Amniotic stem cell (primary cell): ENCODE measurements at regions not wholly inside any gene's neighbourhood (a gene's known extent, or its start where the extent isn't known, plus 50 kb on each side); places are given as distances from the start of the nearest gene placed in this dataset.
"Not testable (repeated sequence)": the region's sequence is repeated elsewhere in the genome, so short reads cannot be mapped to it uniquely, and the experiment has no call there.

ENCODE experiments used
- DNase-seq: peaks from one replicate; lab custom pipeline; 2025; lab: John Stamatoyannopoulos, UW

DNA sequence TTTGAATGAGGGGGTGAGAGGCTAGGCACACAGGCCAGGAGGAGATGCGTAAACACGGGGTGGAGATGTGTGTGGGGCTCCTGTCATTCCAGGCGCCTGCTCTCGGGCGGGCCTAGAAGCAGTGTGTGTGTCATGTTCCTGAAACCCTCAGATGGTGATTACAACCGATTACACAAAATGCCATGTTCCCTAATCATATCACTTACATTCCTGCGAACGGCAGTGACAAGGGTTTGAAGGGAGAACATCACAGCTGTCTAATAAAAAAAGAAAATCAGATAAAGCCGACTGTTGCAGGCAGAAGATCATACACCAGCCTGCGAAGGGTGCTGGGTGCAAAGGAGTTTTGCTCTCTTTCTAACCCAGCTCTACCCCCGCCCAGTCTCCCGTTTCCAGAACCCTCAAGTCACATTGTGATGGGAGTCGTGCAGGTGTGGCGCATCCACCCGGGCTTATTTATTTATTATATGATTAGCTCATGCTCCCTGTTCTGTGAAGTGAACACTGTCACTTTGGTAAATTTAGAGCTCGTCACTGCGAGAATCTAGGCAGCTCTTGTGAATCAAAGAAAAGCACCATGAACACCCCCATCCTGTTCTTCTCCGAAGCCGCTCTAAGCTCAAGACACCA, 140.3 kb downstream of the NR2F2 start:
- DNase-seq: no peak

GRCh38 chr15:96472681-96473080, 142.2 kb downstream of the NR2F2 start:
- DNase-seq: no peak

GRCh38 chr15:96473556-96473955, 143.1 kb downstream of the NR2F2 start:
- DNase-seq: no peak

GRCh38 chr15:96474231-96474664, 143.7 kb downstream of the NR2F2 start:
- DNase-seq: no peak

- DNase-seq: no peak
Observed at GRCh38 chr15:96477227-96477626, 146.7 kb downstream of the NR2F2 start.

DNA sequence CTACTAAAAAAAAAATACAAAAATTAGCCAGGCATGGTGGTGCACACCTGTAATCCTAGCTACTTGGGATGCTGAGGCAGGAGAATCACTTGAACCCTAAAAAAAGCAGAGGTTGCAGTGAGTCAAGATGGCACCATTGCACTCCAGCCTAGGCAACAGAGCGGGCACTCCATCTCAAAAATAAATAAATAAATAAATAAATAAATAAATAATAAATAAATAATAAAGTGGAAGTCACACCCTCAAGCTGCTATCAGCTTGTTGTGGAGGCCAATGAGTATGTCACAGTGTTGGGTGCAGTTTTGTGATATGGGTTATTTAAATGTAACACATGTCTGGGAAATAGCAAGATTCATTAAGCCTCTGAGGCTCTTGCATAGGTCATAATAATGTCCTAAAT, 153.9 kb downstream of the NR2F2 start:
- not testable (repeated sequence) for DNase-seq

GRCh38 chr15:96484830-96485229, 154.3 kb downstream of the NR2F2 start:
- DNase-seq: no peak

- DNase-seq: no peak
Observed at GRCh38 chr15:96487245-96487644, 156.7 kb downstream of the NR2F2 start.

- DNase-seq: not testable (repeated sequence)
Observed at GRCh38 chr15:96491066-96491699, 160.7 kb downstream of the NR2F2 start.

- not testable (repeated sequence) for DNase-seq
Observed at GRCh38 chr15:96491700-96492644, 161.5 kb downstream of the NR2F2 start.

- DNase-seq: no peak
Observed at GRCh38 chr15:96494505-96494904, 164.0 kb downstream of the NR2F2 start.

- no peak for DNase-seq
Observed at GRCh38 chr15:96495386-96495785, 164.9 kb downstream of the NR2F2 start.

- DNase-seq: no peak
Observed at GRCh38 chr15:96497951-96498350, 167.5 kb downstream of the NR2F2 start.

DNA sequence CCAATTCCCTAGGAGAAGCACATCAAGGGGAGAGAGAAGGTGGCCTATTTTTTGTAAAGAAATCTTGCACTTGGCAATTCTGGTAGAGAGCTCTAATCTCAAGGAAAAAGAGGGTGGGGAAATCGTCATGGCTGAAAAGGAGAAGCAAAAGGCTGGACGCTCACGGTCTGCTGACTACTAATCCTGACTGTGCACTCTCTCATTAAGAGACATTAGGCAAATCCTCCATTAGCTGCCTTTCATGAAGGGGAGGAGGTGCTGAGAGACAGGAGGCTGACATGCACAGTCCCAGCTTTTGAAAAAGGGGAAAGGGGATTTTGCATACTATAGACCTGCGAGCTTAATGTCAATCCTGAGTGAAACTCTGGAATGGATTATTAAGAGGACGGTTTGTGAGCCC, 170.0 kb downstream of the NR2F2 start:
- DNase-seq: no peak

- DNase-seq: no peak
Observed at GRCh38 chr15:96501362-96501761, 170.9 kb downstream of the NR2F2 start.

- no peak for DNase-seq
Observed at GRCh38 chr15:96502196-96502595, 171.7 kb downstream of the NR2F2 start.

DNA sequence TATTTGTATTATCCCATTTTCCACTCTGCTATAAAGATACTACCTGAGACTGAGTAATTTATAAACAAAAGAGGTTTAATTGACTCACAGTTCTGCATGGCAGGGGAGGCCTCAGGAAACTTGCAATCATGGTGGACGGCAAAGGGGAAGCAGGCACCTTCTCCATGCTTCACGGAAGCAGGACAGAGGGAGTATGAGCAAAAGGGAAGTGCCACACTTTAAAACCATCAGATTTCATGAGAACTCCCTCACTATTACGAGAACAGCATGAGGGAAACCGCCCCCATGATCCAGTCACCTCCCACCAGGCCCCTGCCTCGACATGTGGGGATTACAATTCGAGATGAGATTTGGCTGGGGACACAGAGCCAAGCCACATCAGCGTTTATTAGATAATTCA, 172.8 kb downstream of the NR2F2 start:
- no peak for DNase-seq

GRCh38 chr15:96504371-96504770, 173.9 kb downstream of the NR2F2 start:
- no peak for DNase-seq

DNA sequence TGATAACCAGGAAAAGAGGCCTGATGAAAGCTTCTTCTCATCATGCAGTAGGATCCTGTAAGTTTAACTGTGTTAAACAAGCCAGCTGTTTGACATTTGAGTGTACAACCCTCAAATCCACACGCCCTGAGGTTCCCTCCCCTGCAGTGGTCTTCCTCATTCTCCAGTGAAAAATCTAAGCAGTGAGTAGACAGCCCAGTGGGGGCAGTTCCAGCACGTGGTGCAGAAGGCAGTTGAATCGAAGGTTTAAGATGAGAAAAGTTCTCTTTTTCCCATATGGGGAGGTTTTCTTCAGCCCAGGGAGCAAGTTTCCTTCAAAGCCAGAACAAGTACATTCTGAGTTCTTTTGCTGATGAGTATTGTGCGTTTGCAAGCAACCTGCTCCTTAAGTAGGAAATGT, 174.5 kb downstream of the NR2F2 start:
- DNase-seq: no peak

- no peak for DNase-seq
Observed at GRCh38 chr15:96514607-96515285, 184.2 kb downstream of the NR2F2 start.

GRCh38 chr15:96515371-96515770, 184.9 kb downstream of the NR2F2 start:
- DNase-seq: no peak

GRCh38 chr15:96521386-96521785, 190.9 kb downstream of the NR2F2 start:
- DNase-seq: no peak
